ENCODE measurements at regions not wholly inside any gene's neighbourhood (a gene's known extent, or its start where the extent isn't known, plus 50 kb on each side); places are given as distances from the start of the nearest gene placed in this dataset.

GRCh38 chr7:126119981-126120380 is 1132.8 kb downstream of the GRM8 start:
- no peaks in the 10 kb centered on the region for H3K4me1 Mint-ChIP-seq
- TF ChIP-seq EZH2 (IDR thresholded peaks at IDR 0.05) (no peak), CTCF (IDR thresholded peaks at IDR 0.05) (no peak), EZH2phosphoT487 (IDR thresholded peaks at IDR 0.05) (no peak)
- no peak overlapping the region for H3K4me3 Mint-ChIP-seq
- no peak overlapping the region for H3K27ac Mint-ChIP-seq
- H3K9me3 Mint-ChIP-seq, result peaks cover 9% of the 10 kb centered on the region
- no peak overlapping the region for H3K27ac ChIP-seq
- H3F3A ChIP-seq (ENCODE audit: low read depth), result no peaks in the 10 kb centered on the region
- H3K27me3 Mint-ChIP-seq (ENCODE audit: insufficient read depth, low read depth), result no peaks in the 10 kb centered on the region
- H3K4me3 ChIP-seq, result no peak overlapping the region
- no peaks in the 10 kb centered on the region for H3K79me2 ChIP-seq (ENCODE audit: low read depth)
- H2AFZ ChIP-seq (replicated peaks), result no peak overlapping the region
- no peak for DNase-seq (ENCODE audit: low spot score)
- H4K20me1 ChIP-seq (ENCODE audit: low read depth), result no peaks in the 10 kb centered on the region
- H3K36me3 Mint-ChIP-seq, result peaks cover 3% of the 10 kb centered on the region
- H3K4me2 ChIP-seq, result no peak overlapping the region
- H3K4me1 ChIP-seq, result no peaks in the 10 kb centered on the region
- no peaks in the 10 kb centered on the region for H3K27me3 ChIP-seq
- no peak overlapping the region for H3K9ac ChIP-seq
- H3K36me3 ChIP-seq, result no peaks in the 10 kb centered on the region
- H3K9me3 ChIP-seq (ENCODE audit: low read depth), result no peaks in the 10 kb centered on the region

- Mint-ChIP-seq H3K9me3 (no peaks in the 10 kb centered on the region), H3K4me3 (no peak overlapping the region), H3K36me3 (no peaks in the 10 kb centered on the region), H3K27ac (no peak overlapping the region), H3K27me3 (ENCODE audit: insufficient read depth, low read depth) (no peaks in the 10 kb centered on the region), H3K4me1 (no peaks in the 10 kb centered on the region)
- no peaks in the 10 kb centered on the region for H4K20me1 ChIP-seq (ENCODE audit: low read depth)
- H3K79me2 ChIP-seq (ENCODE audit: low read depth), result no peaks in the 10 kb centered on the region
- no peak overlapping the region for H3K9ac ChIP-seq
- H2AFZ ChIP-seq (replicated peaks), result peak overlapping the region; percentile 13
- H3K27ac ChIP-seq, result no peak overlapping the region
- H3K27me3 ChIP-seq, result no peaks in the 10 kb centered on the region
- no peaks in the 10 kb centered on the region for H3F3A ChIP-seq (ENCODE audit: low read depth)
- TF ChIP-seq EZH2 (IDR thresholded peaks at IDR 0.05) (no peak), EZH2phosphoT487 (IDR thresholded peaks at IDR 0.05) (no peak), CTCF (IDR thresholded peaks at IDR 0.05) (no peak)
- H3K4me2 ChIP-seq, result no peak overlapping the region
- DNase-seq (ENCODE audit: low spot score), result no peak
- H3K36me3 ChIP-seq, result no peaks in the 10 kb centered on the region
- no peaks in the 10 kb centered on the region for H3K9me3 ChIP-seq (ENCODE audit: low read depth)
- no peak overlapping the region for H3K4me3 ChIP-seq
- H3K4me1 ChIP-seq, result no peaks in the 10 kb centered on the region
Measured at GRCh38 chr7:126103582-126103981, 1149.2 kb downstream of the GRM8 start.

- TF ChIP-seq EZH2 (IDR thresholded peaks at IDR 0.05) (no peak), CTCF (IDR thresholded peaks at IDR 0.05) (no peak), EZH2phosphoT487 (IDR thresholded peaks at IDR 0.05) (no peak)
- no peak overlapping the region for H3K4me3 ChIP-seq
Measured at GRCh38 chr7:126083014-126083413, 1153.4 kb upstream of the POT1 start.

More at GRCh38 chr7:126083014-126083413, 1153.4 kb upstream of the POT1 start:
- peaks cover 11% of the 10 kb centered on the region for H3K4me1 ChIP-seq
- H4K20me1 ChIP-seq (ENCODE audit: low read depth), result no peaks in the 10 kb centered on the region
- Mint-ChIP-seq H3K36me3 (no peaks in the 10 kb centered on the region), H3K4me1 (peaks cover 4% of the 10 kb centered on the region), H3K4me3 (no peak overlapping the region), H3K27ac (no peak overlapping the region), H3K9me3 (peaks cover 6% of the 10 kb centered on the region), H3K27me3 (ENCODE audit: insufficient read depth, low read depth) (no peaks in the 10 kb centered on the region)
- no peak overlapping the region for H2AFZ ChIP-seq (replicated peaks)
- H3K9ac ChIP-seq, result no peak overlapping the region
- H3K79me2 ChIP-seq (ENCODE audit: low read depth), result no peaks in the 10 kb centered on the region
- no peaks in the 10 kb centered on the region for H3K9me3 ChIP-seq (ENCODE audit: low read depth)
- H3K36me3 ChIP-seq, result no peaks in the 10 kb centered on the region
- H3K27me3 ChIP-seq, result no peaks in the 10 kb centered on the region
- no peaks in the 10 kb centered on the region for H3F3A ChIP-seq (ENCODE audit: low read depth)
- no peak overlapping the region for H3K4me2 ChIP-seq
- H3K27ac ChIP-seq, result no peak overlapping the region
- DNase-seq (ENCODE audit: low spot score), result no peak
